Breast epithelium (tissue), 3 donors: ENCODE measurements at regions not wholly inside any gene's neighbourhood (a gene's known extent, or its start where the extent isn't known, plus 50 kb on each side); places are given as distances from the start of the nearest gene placed in this dataset.

ENCODE experiments used
- POLR2A ChIP-seq: fragments of 450-650 bp; IDR thresholded peaks from one replicate; pipeline ENCODE4 v1.6.1; 2016; ENCODE audit warnings: antibody characterized with exemption, mild to moderate bottlenecking, moderate library complexity
- TF ChIP-seq, protein P1 (sequence below), 3 donors: fragments of 450-650 bp; IDR thresholded peaks; one replicate each; pipeline ENCODE4 v1.5.1; 2016 to 2017; ENCODE audit warnings: antibody characterized with exemption in 3 of 3, mild to moderate bottlenecking in 3 of 3, moderate library complexity in 3 of 3

GRCh38 chr10:85012305-85012704 lies 683.9 kb downstream of the CCSER2 start:
- TF ChIP-seq, protein P1, sequence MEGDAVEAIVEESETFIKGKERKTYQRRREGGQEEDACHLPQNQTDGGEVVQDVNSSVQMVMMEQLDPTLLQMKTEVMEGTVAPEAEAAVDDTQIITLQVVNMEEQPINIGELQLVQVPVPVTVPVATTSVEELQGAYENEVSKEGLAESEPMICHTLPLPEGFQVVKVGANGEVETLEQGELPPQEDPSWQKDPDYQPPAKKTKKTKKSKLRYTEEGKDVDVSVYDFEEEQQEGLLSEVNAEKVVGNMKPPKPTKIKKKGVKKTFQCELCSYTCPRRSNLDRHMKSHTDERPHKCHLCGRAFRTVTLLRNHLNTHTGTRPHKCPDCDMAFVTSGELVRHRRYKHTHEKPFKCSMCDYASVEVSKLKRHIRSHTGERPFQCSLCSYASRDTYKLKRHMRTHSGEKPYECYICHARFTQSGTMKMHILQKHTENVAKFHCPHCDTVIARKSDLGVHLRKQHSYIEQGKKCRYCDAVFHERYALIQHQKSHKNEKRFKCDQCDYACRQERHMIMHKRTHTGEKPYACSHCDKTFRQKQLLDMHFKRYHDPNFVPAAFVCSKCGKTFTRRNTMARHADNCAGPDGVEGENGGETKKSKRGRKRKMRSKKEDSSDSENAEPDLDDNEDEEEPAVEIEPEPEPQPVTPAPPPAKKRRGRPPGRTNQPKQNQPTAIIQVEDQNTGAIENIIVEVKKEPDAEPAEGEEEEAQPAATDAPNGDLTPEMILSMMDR (IDR thresholded peaks at IDR 0.05) = no peak
- no peak for TF ChIP-seq POLR2A
